K562 (cell line): ENCODE measurements at regions not wholly inside any gene's neighbourhood (a gene's known extent, or its start where the extent isn't known, plus 50 kb on each side); places are given as distances from the start of the nearest gene placed in this dataset.

Experiments used
- BHLHE40 ChIP-seq: IDR thresholded peaks from 2 replicates; pipeline ENCODE4 v1.6.1; 2011; ENCODE audit warnings: low read length, improper control_type of control experiment
- CHD4 ChIP-seq: fragments of 200-600 bp; sonication (generic); IDR thresholded peaks from 3 replicates; pipeline ENCODE4 v1.6.1; 2012; ENCODE audit warnings: low read depth, mild to moderate bottlenecking, mixed read lengths, low read length, inconsistent platforms; ENCODE audit not compliant: insufficient read depth, insufficient replicate concordance, poor library complexity, severe bottlenecking
- FOS ChIP-seq: IDR thresholded peaks from 3 replicates; pipeline ENCODE4 v1.6.1; 2011; ENCODE audit not compliant: insufficient read length; ENCODE audit errors: extremely low read depth
- JUND ChIP-seq, 2 experiments: IDR thresholded peaks; 2 replicates in 1 of 2; 3 replicates in 1 of 2; pipeline ENCODE4 v1.6.1; 2011; ENCODE audit warnings: borderline replicate concordance in 2 of 2, low read depth in 2 of 2, low read length in 2 of 2, improper control_type of control experiment in 1 of 2, missing biosample characterization in 1 of 2, missing genetic modification characterization in 1 of 2, missing genetic modification reagents in 1 of 2
- RNF2 ChIP-seq: sonication (generic); IDR thresholded peaks from 2 replicates; pipeline ENCODE4 v1.6.1; 2016
- YY1 ChIP-seq, 3 experiments: IDR thresholded peaks; 2 replicates each; pipeline ENCODE4 v1.6.1; 2011; ENCODE audit warnings: low read length in 2 of 3, mild to moderate bottlenecking in 2 of 3, moderate library complexity in 2 of 3, borderline replicate concordance in 1 of 3, control low read depth in 1 of 3, low read depth in 1 of 3; ENCODE audit not compliant: insufficient read depth in 3 of 3, insufficient replicate concordance in 2 of 3, control insufficient read depth in 1 of 3, insufficient read length in 1 of 3; ENCODE audit errors: extremely low read depth in 1 of 3
- ZBTB17 ChIP-seq: fragments of 450-650 bp; formaldehyde crosslinking; IDR thresholded peaks from 2 replicates; pipeline ENCODE4 v1.4.0; 2020; ENCODE audit warnings: mild to moderate bottlenecking
- TF ChIP-seq, protein P1 (sequence below), 3 experiments: IDR thresholded peaks in 2 of 3; conservative IDR thresholded peaks in 1 of 3; 2 replicates each; pipeline ENCODE4 v1.5.1; 2011 to 2012; ENCODE audit warnings: low read length in 3 of 3, mild to moderate bottlenecking in 3 of 3, control low read depth in 2 of 3, improper control_type of control experiment in 1 of 3, inconsistent platforms in 1 of 3, low read depth in 1 of 3, mixed read lengths in 1 of 3, moderate library complexity in 1 of 3; ENCODE audit not compliant: insufficient read depth in 2 of 3
- TF ChIP-seq, protein P2 (sequence below): fragments of 450-650 bp; formaldehyde crosslinking; IDR thresholded peaks from 2 replicates; pipeline ENCODE4 v1.4.0; 2020; ENCODE audit warnings: mild to moderate bottlenecking, moderate library complexity
- TF ChIP-seq, protein P3 (sequence below): IDR thresholded peaks from 3 replicates; pipeline ENCODE4 v1.6.1; 2011; ENCODE audit warnings: borderline replicate concordance, mild to moderate bottlenecking; ENCODE audit not compliant: insufficient read length, insufficient read depth
- TF ChIP-seq, protein P4 (sequence below), 2 experiments: fragments of 450-650 bp; IDR thresholded peaks; 2 replicates each; pipeline ENCODE4 v1.6.1; 2016; ENCODE audit warnings: mild to moderate bottlenecking in 2 of 2, borderline replicate concordance in 1 of 2, low read depth in 1 of 2, moderate library complexity in 1 of 2
- TF ChIP-seq, protein P5 (sequence below): sonication (generic); formaldehyde crosslinking; IDR thresholded peaks from 2 replicates; pipeline ENCODE4 v1.8.1; 2022; ENCODE audit warnings: missing genetic modification reagents

DNA sequence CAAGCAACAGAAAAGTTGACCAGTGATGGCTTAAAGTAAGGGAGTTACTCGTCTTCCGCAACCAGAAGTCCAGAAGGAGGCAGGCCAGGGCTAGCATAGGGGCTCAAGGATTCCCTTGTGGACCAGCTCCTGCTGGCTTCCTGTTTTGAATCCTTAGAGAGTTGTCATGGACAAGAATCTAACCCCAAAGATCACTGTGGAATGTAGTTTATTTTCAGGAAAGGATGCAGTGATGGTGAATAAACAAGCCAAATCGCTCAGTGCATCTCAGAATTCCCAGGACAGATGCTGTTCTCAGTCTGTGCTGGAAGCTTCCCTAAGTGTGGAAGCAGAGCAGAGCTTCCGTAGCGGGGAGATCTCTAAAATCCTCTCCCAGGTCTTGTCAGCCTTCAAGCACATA, 311.3 kb downstream of the C12orf75 start:
- no peak for TF ChIP-seq JUND (IDR thresholded peaks at IDR 0.05; ENCODE audit: borderline replicate concordance, low read depth, low read length)
- no peak for TF ChIP-seq JUND (tag; IDR thresholded peaks at IDR 0.05; ENCODE audit: borderline replicate concordance, low read depth, low read length)
- TF ChIP-seq, protein P1, sequence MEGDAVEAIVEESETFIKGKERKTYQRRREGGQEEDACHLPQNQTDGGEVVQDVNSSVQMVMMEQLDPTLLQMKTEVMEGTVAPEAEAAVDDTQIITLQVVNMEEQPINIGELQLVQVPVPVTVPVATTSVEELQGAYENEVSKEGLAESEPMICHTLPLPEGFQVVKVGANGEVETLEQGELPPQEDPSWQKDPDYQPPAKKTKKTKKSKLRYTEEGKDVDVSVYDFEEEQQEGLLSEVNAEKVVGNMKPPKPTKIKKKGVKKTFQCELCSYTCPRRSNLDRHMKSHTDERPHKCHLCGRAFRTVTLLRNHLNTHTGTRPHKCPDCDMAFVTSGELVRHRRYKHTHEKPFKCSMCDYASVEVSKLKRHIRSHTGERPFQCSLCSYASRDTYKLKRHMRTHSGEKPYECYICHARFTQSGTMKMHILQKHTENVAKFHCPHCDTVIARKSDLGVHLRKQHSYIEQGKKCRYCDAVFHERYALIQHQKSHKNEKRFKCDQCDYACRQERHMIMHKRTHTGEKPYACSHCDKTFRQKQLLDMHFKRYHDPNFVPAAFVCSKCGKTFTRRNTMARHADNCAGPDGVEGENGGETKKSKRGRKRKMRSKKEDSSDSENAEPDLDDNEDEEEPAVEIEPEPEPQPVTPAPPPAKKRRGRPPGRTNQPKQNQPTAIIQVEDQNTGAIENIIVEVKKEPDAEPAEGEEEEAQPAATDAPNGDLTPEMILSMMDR (IDR thresholded peaks at IDR 0.05 in 2 of 3, conservative IDR thresholded peaks at IDR 0.05 in 1 of 3; ENCODE audit: insufficient read depth in 2 of 3, low read depth in 1 of 3, low read length in 3 of 3), result no peak
- TF ChIP-seq FOS, result no peak
- TF ChIP-seq, protein P2, sequence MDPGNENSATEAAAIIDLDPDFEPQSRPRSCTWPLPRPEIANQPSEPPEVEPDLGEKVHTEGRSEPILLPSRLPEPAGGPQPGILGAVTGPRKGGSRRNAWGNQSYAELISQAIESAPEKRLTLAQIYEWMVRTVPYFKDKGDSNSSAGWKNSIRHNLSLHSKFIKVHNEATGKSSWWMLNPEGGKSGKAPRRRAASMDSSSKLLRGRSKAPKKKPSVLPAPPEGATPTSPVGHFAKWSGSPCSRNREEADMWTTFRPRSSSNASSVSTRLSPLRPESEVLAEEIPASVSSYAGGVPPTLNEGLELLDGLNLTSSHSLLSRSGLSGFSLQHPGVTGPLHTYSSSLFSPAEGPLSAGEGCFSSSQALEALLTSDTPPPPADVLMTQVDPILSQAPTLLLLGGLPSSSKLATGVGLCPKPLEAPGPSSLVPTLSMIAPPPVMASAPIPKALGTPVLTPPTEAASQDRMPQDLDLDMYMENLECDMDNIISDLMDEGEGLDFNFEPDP (CRISPR knock-in tag), result no peak
- TF ChIP-seq BHLHE40, result no peak
- TF ChIP-seq, protein P3, sequence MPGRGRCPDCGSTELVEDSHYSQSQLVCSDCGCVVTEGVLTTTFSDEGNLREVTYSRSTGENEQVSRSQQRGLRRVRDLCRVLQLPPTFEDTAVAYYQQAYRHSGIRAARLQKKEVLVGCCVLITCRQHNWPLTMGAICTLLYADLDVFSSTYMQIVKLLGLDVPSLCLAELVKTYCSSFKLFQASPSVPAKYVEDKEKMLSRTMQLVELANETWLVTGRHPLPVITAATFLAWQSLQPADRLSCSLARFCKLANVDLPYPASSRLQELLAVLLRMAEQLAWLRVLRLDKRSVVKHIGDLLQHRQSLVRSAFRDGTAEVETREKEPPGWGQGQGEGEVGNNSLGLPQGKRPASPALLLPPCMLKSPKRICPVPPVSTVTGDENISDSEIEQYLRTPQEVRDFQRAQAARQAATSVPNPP, result no peak
- TF ChIP-seq, protein P4, sequence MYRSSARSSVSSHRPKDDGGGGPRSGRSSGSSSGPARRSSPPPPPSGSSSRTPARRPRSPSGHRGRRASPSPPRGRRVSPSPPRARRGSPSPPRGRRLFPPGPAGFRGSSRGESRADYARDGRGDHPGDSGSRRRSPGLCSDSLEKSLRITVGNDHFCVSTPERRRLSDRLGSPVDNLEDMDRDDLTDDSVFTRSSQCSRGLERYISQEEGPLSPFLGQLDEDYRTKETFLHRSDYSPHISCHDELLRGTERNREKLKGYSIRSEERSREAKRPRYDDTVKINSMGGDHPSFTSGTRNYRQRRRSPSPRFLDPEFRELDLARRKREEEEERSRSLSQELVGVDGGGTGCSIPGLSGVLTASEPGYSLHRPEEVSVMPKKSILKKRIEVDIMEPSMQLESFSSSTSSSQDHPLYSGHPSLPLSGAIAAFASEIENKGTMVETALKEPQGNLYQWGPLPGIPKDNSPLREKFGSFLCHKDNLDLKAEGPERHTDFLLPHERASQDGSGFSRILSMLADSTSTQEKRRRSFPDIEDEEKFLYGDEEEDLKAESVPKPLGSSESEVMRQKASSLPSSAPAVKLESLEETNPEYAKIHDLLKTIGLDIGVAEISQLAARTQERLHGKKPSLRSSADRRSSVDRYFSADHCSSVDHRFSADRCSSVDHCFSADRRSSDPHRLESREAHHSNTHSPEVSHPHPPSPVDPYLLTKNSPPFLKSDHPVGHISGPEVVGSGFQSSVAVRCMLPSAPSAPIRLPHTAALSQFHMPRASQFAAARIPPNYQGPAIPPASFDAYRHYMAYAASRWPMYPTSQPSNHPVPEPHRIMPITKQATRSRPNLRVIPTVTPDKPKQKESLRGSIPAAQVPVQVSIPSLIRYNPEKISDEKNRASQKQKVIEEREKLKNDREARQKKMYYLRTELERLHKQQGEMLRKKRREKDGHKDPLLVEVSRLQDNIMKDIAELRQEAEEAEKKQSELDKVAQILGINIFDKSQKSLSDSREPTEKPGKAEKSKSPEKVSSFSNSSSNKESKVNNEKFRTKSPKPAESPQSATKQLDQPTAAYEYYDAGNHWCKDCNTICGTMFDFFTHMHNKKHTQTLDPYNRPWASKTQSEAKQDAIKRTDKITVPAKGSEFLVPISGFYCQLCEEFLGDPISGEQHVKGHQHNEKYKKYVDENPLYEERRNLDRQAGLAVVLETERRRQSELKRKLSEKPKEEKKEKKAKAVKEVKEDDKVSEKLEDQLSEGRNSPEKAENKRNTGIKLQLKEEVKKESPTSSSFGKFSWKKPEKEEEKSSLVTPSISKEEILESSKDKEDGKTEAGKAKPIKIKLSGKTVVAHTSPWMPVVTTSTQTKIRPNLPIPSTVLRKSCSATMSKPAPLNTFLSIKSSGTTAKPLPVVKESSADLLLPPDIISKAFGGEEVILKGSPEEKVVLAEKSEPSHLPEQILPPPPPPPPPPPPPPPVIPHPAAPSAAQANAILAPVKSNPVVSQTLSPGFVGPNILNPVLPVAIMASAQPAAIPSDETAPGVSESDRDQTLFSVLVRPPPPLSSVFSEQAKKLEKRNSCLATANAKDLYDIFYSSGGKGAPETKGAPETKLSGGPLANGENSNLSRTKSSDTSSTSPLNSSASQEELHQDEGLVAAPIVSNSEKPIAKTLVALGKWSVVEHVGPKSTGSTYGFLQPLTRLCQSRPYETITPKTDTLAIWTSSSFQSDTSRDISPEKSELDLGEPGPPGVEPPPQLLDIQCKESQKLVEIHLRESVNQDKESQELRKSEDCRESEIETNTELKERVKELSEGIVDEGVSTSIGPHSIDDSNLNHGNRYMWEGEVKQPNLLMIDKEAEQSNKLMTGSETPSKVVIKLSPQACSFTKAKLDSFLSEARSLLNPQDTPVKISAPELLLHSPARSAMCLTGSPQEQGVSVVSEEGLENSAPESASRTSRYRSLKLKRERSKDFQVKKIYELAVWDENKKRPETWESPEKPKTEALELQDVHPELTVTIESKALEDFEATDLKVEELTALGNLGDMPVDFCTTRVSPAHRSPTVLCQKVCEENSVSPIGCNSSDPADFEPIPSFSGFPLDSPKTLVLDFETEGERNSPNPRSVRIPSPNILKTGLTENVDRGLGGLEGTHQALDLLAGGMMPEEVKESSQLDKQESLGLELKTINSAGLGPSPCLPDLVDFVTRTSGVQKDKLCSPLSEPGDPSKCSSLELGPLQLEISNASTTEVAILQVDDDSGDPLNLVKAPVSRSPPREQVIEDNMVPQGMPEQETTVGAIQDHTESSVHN (IDR thresholded peaks at IDR 0.05; ENCODE audit: borderline replicate concordance in 1 of 2, low read depth in 1 of 2), result no peak
- TF ChIP-seq RNF2, result no peak
- no peak for TF ChIP-seq YY1 (IDR thresholded peaks at IDR 0.05; ENCODE audit: borderline replicate concordance in 1 of 3, control insufficient read depth in 1 of 3, extremely low read depth in 1 of 3, insufficient read depth in 3 of 3, insufficient read length in 1 of 3, insufficient replicate concordance in 2 of 3, low read depth in 1 of 3, low read length in 2 of 3)
- TF ChIP-seq, protein P5, sequence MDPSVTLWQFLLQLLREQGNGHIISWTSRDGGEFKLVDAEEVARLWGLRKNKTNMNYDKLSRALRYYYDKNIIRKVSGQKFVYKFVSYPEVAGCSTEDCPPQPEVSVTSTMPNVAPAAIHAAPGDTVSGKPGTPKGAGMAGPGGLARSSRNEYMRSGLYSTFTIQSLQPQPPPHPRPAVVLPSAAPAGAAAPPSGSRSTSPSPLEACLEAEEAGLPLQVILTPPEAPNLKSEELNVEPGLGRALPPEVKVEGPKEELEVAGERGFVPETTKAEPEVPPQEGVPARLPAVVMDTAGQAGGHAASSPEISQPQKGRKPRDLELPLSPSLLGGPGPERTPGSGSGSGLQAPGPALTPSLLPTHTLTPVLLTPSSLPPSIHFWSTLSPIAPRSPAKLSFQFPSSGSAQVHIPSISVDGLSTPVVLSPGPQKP (CRISPR knock-in tag), result no peak
- no peak for TF ChIP-seq CHD4
- no peak for TF ChIP-seq ZBTB17
